SU-DHL-6 (cell line): ENCODE measurements at regions not wholly inside any gene's neighbourhood (a gene's known extent, or its start where the extent isn't known, plus 50 kb on each side); places are given as distances from the start of the nearest gene placed in this dataset.

Experiments used
- H2AFZ ChIP-seq: fragments of 200-600 bp; sonication (generic); 2 replicates; pipeline ENCODE4 v1.6.1; 2014; ENCODE audit warnings: low read depth, mild to moderate bottlenecking, moderate library complexity, mixed read lengths, antibody characterized with exemption, low read length; ENCODE audit not compliant: severe bottlenecking
- H3F3A ChIP-seq: fragments of 200-600 bp; shearing (Covaris generic); 2 replicates; pipeline ENCODE4 v1.6.0; 2016; ENCODE audit warnings: antibody characterized with exemption, mild to moderate bottlenecking; ENCODE audit not compliant: insufficient read depth
- H3K27ac ChIP-seq: fragments of 200-600 bp; sonication (generic); 2 replicates; pipeline ENCODE4 v1.5.1; 2016; ENCODE audit warnings: low read depth, mild to moderate bottlenecking, low read length, moderate library complexity, mixed read lengths
- H3K27me3 ChIP-seq: fragments of 200-600 bp; sonication (generic), shearing (Covaris generic); 2 replicates; pipeline ENCODE4 v1.6.0; 2014; ENCODE audit warnings: mild to moderate bottlenecking, low read length
- H3K36me3 ChIP-seq: fragments of 200-600 bp; sonication (generic); 2 replicates; pipeline ENCODE4 v1.6.1; 2014; ENCODE audit warnings: mild to moderate bottlenecking, low read length, mixed read lengths
- H3K4me2 ChIP-seq: fragments of 300-600, 200-600 bp; shearing (Covaris generic), sonication (generic); 2 replicates; pipeline ENCODE4 v1.6.0; 2014; ENCODE audit warnings: low read length, low read depth, mild to moderate bottlenecking; ENCODE audit not compliant: poor library complexity, severe bottlenecking
- H3K4me3 ChIP-seq: fragments of 200-600 bp; sonication (generic); 2 replicates; pipeline ENCODE4 v1.5.1; 2014; ENCODE audit warnings: antibody characterized with exemption, low read length, mild to moderate bottlenecking, mixed read lengths; ENCODE audit not compliant: insufficient read depth, poor library complexity, severe bottlenecking
- H3K79me2 ChIP-seq: fragments of 200-600 bp; sonication (generic); 2 replicates; pipeline ENCODE4 v1.6.1; 2014; ENCODE audit warnings: mild to moderate bottlenecking, low read length, moderate library complexity; ENCODE audit not compliant: insufficient read depth
- H3K9ac ChIP-seq: fragments of 200-600 bp; sonication (generic); 2 replicates; pipeline ENCODE4 v1.7.0; 2014; ENCODE audit warnings: mild to moderate bottlenecking, low read length
- H3K9me2 ChIP-seq: fragments of 200-600 bp; sonication (generic); replicated peaks from 2 replicates; pipeline ENCODE4 v1.6.1; 2014; ENCODE audit warnings: low read length; ENCODE audit not compliant: insufficient read depth
- H3K9me3 ChIP-seq: fragments of 200-600 bp; sonication (generic); 2 replicates; pipeline ENCODE4 v1.6.1; 2014; ENCODE audit warnings: low read length, mixed read lengths; ENCODE audit not compliant: insufficient read depth
- H4K20me1 ChIP-seq: fragments of 200-600 bp; sonication (generic); 2 replicates; pipeline ENCODE4 v1.6.1; 2014; ENCODE audit warnings: low read depth, mild to moderate bottlenecking, antibody characterized with exemption, low read length, moderate library complexity, mixed read lengths
- EZH2phosphoT487 ChIP-seq: fragments of 200-600 bp; sonication (generic), shearing (Covaris generic); conservative IDR thresholded peaks from 2 replicates; pipeline ENCODE4 v1.6.1; 2018; ENCODE audit warnings: mild to moderate bottlenecking, antibody characterized with exemption, low read length, moderate library complexity, mixed read lengths
- TF ChIP-seq, protein P1 (sequence below): fragments of 200-600 bp; sonication (generic); IDR thresholded peaks from one replicate; pipeline ENCODE4 v1.5.1; 2017; ENCODE audit warnings: antibody characterized with exemption, mild to moderate bottlenecking, low read length, moderate library complexity; ENCODE audit not compliant: insufficient read depth, poor library complexity, severe bottlenecking

DNA sequence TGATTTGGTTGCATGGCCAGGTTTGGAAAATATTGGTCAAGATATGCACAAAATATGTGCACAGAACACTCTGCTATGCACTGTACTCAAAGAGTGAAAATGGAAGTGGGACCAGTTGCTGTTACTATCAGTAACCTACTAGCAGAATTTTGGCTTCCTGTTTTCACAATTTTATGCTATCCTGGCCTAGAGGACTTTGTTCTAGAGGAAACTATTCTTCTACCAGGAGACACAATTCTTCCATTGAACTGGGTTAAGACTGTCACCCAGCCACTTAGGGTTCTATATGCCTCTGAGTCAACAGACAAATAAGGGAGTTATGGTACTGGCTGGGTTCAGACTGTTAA is 431.4 kb upstream of the DCC start:
- no peak overlapping the region for H3K27ac ChIP-seq
- H3K9ac ChIP-seq, result no peak overlapping the region
- H3K27me3 ChIP-seq, result no peaks in the 10 kb centered on the region
- H3K4me2 ChIP-seq, result no peak overlapping the region
- no peaks in the 10 kb centered on the region for H3K9me3 ChIP-seq
- no peaks in the 10 kb centered on the region for H3K36me3 ChIP-seq
- no peaks in the 10 kb centered on the region for H3K9me2 ChIP-seq
- H3F3A ChIP-seq, result no peaks in the 10 kb centered on the region
- H3K4me3 ChIP-seq, result no peak overlapping the region
- TF ChIP-seq, protein P1, sequence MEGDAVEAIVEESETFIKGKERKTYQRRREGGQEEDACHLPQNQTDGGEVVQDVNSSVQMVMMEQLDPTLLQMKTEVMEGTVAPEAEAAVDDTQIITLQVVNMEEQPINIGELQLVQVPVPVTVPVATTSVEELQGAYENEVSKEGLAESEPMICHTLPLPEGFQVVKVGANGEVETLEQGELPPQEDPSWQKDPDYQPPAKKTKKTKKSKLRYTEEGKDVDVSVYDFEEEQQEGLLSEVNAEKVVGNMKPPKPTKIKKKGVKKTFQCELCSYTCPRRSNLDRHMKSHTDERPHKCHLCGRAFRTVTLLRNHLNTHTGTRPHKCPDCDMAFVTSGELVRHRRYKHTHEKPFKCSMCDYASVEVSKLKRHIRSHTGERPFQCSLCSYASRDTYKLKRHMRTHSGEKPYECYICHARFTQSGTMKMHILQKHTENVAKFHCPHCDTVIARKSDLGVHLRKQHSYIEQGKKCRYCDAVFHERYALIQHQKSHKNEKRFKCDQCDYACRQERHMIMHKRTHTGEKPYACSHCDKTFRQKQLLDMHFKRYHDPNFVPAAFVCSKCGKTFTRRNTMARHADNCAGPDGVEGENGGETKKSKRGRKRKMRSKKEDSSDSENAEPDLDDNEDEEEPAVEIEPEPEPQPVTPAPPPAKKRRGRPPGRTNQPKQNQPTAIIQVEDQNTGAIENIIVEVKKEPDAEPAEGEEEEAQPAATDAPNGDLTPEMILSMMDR, result no peak
- TF ChIP-seq EZH2phosphoT487, result no peak
- H3K79me2 ChIP-seq, result no peaks in the 10 kb centered on the region
- no peaks in the 10 kb centered on the region for H4K20me1 ChIP-seq
- no peak overlapping the region for H2AFZ ChIP-seq

DNA sequence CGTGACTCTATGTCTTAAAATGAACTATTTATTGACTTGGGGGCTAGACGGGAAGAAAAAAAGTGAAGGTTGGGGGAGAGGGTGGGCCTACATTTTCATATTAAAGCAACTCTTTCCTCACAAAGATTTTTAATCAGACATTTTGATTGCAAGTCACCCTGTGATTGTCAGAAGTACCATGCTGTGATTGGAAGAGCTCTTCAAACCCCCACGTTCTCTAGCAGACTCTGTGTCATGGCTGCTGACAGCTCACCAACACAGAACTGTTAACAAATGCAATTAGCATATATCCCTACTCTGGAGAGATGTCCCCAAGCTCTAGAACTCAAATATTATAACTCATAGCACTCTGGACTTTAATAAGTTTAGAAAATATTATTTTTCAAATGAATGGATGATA is 428.4 kb upstream of the DCC start:
- Histone ChIP-seq H3K79me2 (no peaks in the 10 kb centered on the region), H3K27ac (no peak overlapping the region), H2AFZ (no peak overlapping the region), H3K9me3 (no peaks in the 10 kb centered on the region), H3K27me3 (no peaks in the 10 kb centered on the region), H3K4me3 (no peak overlapping the region), H4K20me1 (no peaks in the 10 kb centered on the region), H3K9ac (no peak overlapping the region), H3K36me3 (no peaks in the 10 kb centered on the region), H3K9me2 (no peaks in the 10 kb centered on the region), H3K4me2 (no peak overlapping the region), H3F3A (no peaks in the 10 kb centered on the region)
- TF ChIP-seq, protein P1, result no peak
- TF ChIP-seq EZH2phosphoT487, result no peak

DNA sequence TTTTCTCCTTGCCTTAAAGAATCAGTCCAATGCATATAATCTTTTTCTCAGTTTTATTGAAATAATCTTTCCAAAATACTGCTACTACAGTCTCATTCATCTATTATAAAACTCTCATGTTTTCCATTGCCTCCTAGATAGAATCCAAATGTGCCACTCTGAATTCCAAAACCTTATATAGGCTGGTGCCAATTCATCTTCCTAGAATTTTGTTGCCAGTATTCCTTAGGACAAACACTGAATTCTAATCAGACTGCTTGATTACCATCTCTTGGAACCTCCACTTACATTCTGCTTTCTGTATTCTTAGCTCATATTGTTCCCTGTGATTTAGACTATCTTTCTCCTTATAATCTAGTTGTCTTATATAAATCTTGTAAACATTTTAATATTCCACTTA is 427.6 kb upstream of the DCC start:
- no peak overlapping the region for H3K4me3 ChIP-seq
- TF ChIP-seq, protein P1, result no peak
- no peak for TF ChIP-seq EZH2phosphoT487
- H3K9me3 ChIP-seq, result no peaks in the 10 kb centered on the region
- no peaks in the 10 kb centered on the region for H4K20me1 ChIP-seq
- H3K27me3 ChIP-seq, result no peaks in the 10 kb centered on the region
- no peaks in the 10 kb centered on the region for H3K9me2 ChIP-seq
- no peaks in the 10 kb centered on the region for H3K79me2 ChIP-seq
- no peak overlapping the region for H3K4me2 ChIP-seq
- H3K27ac ChIP-seq, result no peak overlapping the region
- H2AFZ ChIP-seq, result no peak overlapping the region
- H3K9ac ChIP-seq, result no peak overlapping the region
- no peaks in the 10 kb centered on the region for H3K36me3 ChIP-seq
- H3F3A ChIP-seq, result no peaks in the 10 kb centered on the region

DNA sequence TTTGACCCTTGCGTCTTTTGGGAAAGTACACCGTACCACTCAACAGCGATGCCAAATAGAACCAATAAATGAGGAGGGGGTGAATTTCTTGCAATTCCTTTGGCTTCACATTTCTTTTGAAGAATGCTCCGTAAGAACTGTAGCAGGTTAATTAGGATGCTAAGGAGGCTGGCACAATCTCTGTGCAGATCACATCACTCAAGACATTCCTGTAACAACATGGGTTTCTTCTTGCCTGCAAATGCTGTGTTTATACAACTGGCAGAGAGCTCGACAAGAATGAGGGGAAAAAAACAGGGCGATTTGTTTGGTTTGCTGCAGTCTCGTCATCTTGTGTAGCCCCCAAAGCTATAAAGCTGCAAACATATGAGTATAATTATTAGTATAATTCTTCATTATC is 424.8 kb upstream of the DCC start:
- Histone ChIP-seq H3K9me2 (no peaks in the 10 kb centered on the region), H3K9me3 (no peaks in the 10 kb centered on the region), H3K4me3 (no peak overlapping the region), H3K4me2 (no peak overlapping the region), H3K36me3 (no peaks in the 10 kb centered on the region), H3K9ac (no peak overlapping the region), H3K79me2 (no peaks in the 10 kb centered on the region), H4K20me1 (no peaks in the 10 kb centered on the region), H3K27ac (no peak overlapping the region), H3F3A (no peaks in the 10 kb centered on the region), H2AFZ (no peak overlapping the region), H3K27me3 (no peaks in the 10 kb centered on the region)
- TF ChIP-seq, protein P1, result no peak
- no peak for TF ChIP-seq EZH2phosphoT487
